ENCODE measurements at regions not wholly inside any gene's neighbourhood (a gene's known extent, or its start where the extent isn't known, plus 50 kb on each side); places are given as distances from the start of the nearest gene placed in this dataset.

GRCh38 chr14:35944847-35945246, 118.7 kb downstream of the BRMS1L start:
- intact Hi-C loops (cut with micrococcal nuclease; ENCODE audit: unreplicated experiment) (loop anchor here (10.0 kb wide), 1 partner anchor 60 kb away; no protein-coding TSS in a partner anchor), in situ Hi-C loops (cut with HindIII; ENCODE audit: low pct_unique_long_range_greater_than_20kb, low sequenced_read_pairs) (no loop called here)
- Histone ChIP-seq H3K9me3 (ENCODE audit: control insufficient read depth, insufficient read depth, low read depth, low read length) (no peaks in the 10 kb centered on the region), H3K4me3 (ENCODE audit: low read depth in 2 of 2, low read length in 2 of 2) (no peak overlapping the region), H3K27ac (ENCODE audit: low read length) (no peak overlapping the region), H3K4me1 (ENCODE audit: control insufficient read depth, insufficient read depth, low read length) (no peaks in the 10 kb centered on the region), H3K27me3 (ENCODE audit: control insufficient read depth, insufficient read depth, low read length) (no peaks in the 10 kb centered on the region), H3K36me3 (ENCODE audit: control insufficient read depth, insufficient read depth, low read length) (no peaks in the 10 kb centered on the region)
- no TSS peak for BruUV-seq (replicated peaks)
- POLR2A ChIA-PET = no interaction called here
- ATAC-seq (no peak), DNase-seq (ENCODE audit: low read depth, low spot score) (no peak)
- CTCF ChIA-PET = no interaction called here
- no peak for TF ChIP-seq TCF7L2 (IDR thresholded peaks at IDR 0.05; ENCODE audit: low read depth, low read length)
- no peak for TF ChIP-seq REST (IDR thresholded peaks at IDR 0.05; ENCODE audit: insufficient read depth in 1 of 2, low read depth in 2 of 2, low read length in 1 of 2)
- no peak for TF ChIP-seq SIN3A (IDR thresholded peaks at IDR 0.05; ENCODE audit: borderline replicate concordance, insufficient read depth, low read depth, low read length)
- peak; percentile 34; the same call in 1 of the 2 replicates for TF ChIP-seq CTCF (IDR thresholded peaks at IDR 0.05)

- Histone ChIP-seq H3K27me3 (ENCODE audit: control insufficient read depth, insufficient read depth, low read length) (peaks cover 3% of the 10 kb centered on the region), H3K27ac (ENCODE audit: low read length) (no peak overlapping the region), H3K36me3 (ENCODE audit: control insufficient read depth, insufficient read depth, low read length) (no peaks in the 10 kb centered on the region), H3K9me3 (ENCODE audit: control insufficient read depth, insufficient read depth, low read depth, low read length) (no peaks in the 10 kb centered on the region), H3K4me1 (ENCODE audit: control insufficient read depth, insufficient read depth, low read length) (no peaks in the 10 kb centered on the region), H3K4me3 (ENCODE audit: low read depth in 2 of 2, low read length in 2 of 2) (peak overlapping the region in 1 of 2 experiments; percentile 18; a peak in 2 of 4 replicates)
- no TSS peak for BruUV-seq (replicated peaks)
- no peak for DNase-seq (ENCODE audit: low read depth, low spot score)
- ATAC-seq = no peak
- ChIA-PET POLR2A (no interaction called here), CTCF (no interaction called here)
- intact Hi-C loops (cut with micrococcal nuclease; ENCODE audit: unreplicated experiment) = loop anchor here (10.0 kb wide), 1 partner anchor 55 kb away; no protein-coding TSS in a partner anchor
- no peak for TF ChIP-seq REST (IDR thresholded peaks at IDR 0.05; ENCODE audit: insufficient read depth in 1 of 2, low read depth in 2 of 2, low read length in 1 of 2)
- TF ChIP-seq TCF7L2 (IDR thresholded peaks at IDR 0.05; ENCODE audit: low read depth, low read length) = no peak
- TF ChIP-seq SIN3A (IDR thresholded peaks at IDR 0.05; ENCODE audit: borderline replicate concordance, insufficient read depth, low read depth, low read length) = no peak
- no peak for TF ChIP-seq CTCF (IDR thresholded peaks at IDR 0.05)
- no peak for TF ChIP-seq POLR2AphosphoS5 (IDR thresholded peaks at IDR 0.05; ENCODE audit: low read depth, low read length)
- in situ Hi-C loops (cut with HindIII; ENCODE audit: low pct_unique_long_range_greater_than_20kb, low sequenced_read_pairs) = no loop called here
Measured at GRCh38 chr14:35940291-35940690, 114.2 kb downstream of the BRMS1L start.

Measured in Panc1 (cell line).